MCF 10A (cell line): ENCODE measurements at regions not wholly inside any gene's neighbourhood (a gene's known extent, or its start where the extent isn't known, plus 50 kb on each side); places are given as distances from the start of the nearest gene placed in this dataset.

Source experiments
- BruUV-seq: library from RNA; stranded (reverse); fragments of 400-500 nt; replicated peaks from 2 replicates; lab custom pipeline; 2021; lab: Mats Ljungman, UMichigan
- CTCF ChIA-PET: fragments of 300-600 bp; sonication (Branson Sonifier 250); formaldehyde crosslinking; extraction: SDS; loops from one replicate; lab custom pipeline; 2021; ENCODE audit warnings: antibody characterized with exemption, inconsistent platforms; lab: Yijun Ruan, JAX
- POLR2A ChIA-PET: fragments of 300-600, 350-650 bp; sonication (Branson Sonifier 250); formaldehyde crosslinking; extraction: SDS; loops from one replicate; lab custom pipeline; 2020; ENCODE audit warnings: antibody characterized with exemption, inconsistent platforms; lab: Yijun Ruan, JAX
- DNase-seq: peaks from one replicate; pipeline ENCODE4 v3.0.0-alpha.2; 2018; ENCODE audit not compliant: unreplicated experiment
- H3K27ac Mint-ChIP-seq: one replicate; pipeline ENCODE4 v1.8.0; 2022; ENCODE audit warnings: mild to moderate bottlenecking, low read depth, mixed read lengths; ENCODE audit not compliant: unreplicated experiment
- H3K27me3 Mint-ChIP-seq: one replicate; pipeline ENCODE4 v1.8.0; 2022; ENCODE audit warnings: mixed read lengths; ENCODE audit not compliant: insufficient read depth, unreplicated experiment
- H3K36me3 Mint-ChIP-seq: one replicate; pipeline ENCODE4 v1.8.0; 2022; ENCODE audit warnings: mild to moderate bottlenecking, moderate library complexity, mixed read lengths; ENCODE audit not compliant: insufficient read depth, unreplicated experiment
- H3K4me1 Mint-ChIP-seq: one replicate; pipeline ENCODE4 v1.8.0; 2022; ENCODE audit warnings: mixed read lengths; ENCODE audit not compliant: insufficient read depth, unreplicated experiment
- H3K4me3 Mint-ChIP-seq: one replicate; pipeline ENCODE4 v1.8.0; 2022; ENCODE audit warnings: mild to moderate bottlenecking, moderate library complexity, mixed read lengths; ENCODE audit not compliant: unreplicated experiment
- H3K9me3 Mint-ChIP-seq: one replicate; pipeline ENCODE4 v1.8.0; 2022; ENCODE audit warnings: mixed read lengths; ENCODE audit not compliant: unreplicated experiment
- CTCF ChIP-seq: fragments of 200-600 bp; IDR thresholded peaks from one replicate; pipeline ENCODE4 v1.8.0; 2022; ENCODE audit warnings: antibody characterized with exemption, mild to moderate bottlenecking; ENCODE audit not compliant: unreplicated experiment
- intact Hi-C: fragments of 100-400 bp; cut with micrococcal nuclease; formaldehyde crosslinking; loops from 2 replicates; pipeline ENCODE4 v1.14.1; 2022

GRCh38 chr3:30495172-30496065, 111.0 kb upstream of the TGFBR2 start:
- intact Hi-C loops, result no loop called here
- POLR2A ChIA-PET, result interaction anchor here (0.7 to 1.8 kb wide), 5 partner anchors 8 to 153 kb away, joined by 3 to 7 read pairs (median 4); partner anchors contain the start of gene TGFBR2
- CTCF ChIA-PET, result interaction anchor here (0.7 to 1.5 kb wide), 2 partner anchors 22 to 244 kb away, joined by 3 to 4 read pairs; no protein-coding TSS in a partner anchor
- Mint-ChIP-seq H3K27me3 (no peaks in the 10 kb centered on the region), H3K4me3 (no peak overlapping the region), H3K27ac (peak overlapping the region; percentile 89), H3K36me3 (no peaks in the 10 kb centered on the region), H3K9me3 (no peaks in the 10 kb centered on the region), H3K4me1 (peaks cover 48% of the 10 kb centered on the region)
- no peak for DNase-seq
- TF ChIP-seq CTCF, result no peak
- no TSS peak for BruUV-seq

- DNase-seq, result peak; percentile 27
- ChIA-PET CTCF (interaction anchor here (1.5 kb wide), 1 partner anchor 21 kb away, joined by 3 read pairs; no protein-coding TSS in a partner anchor), POLR2A (interaction anchor here (0.7 to 1.8 kb wide), 8 partner anchors 9 to 148 kb away, joined by 3 to 7 read pairs (median 3); partner anchors contain the start of gene TGFBR2)
- H3K27me3 Mint-ChIP-seq, result no peaks in the 10 kb centered on the region
- BruUV-seq, result no TSS peak
- intact Hi-C loops, result no loop called here
- TF ChIP-seq CTCF, result no peak
- no peaks in the 10 kb centered on the region for H3K36me3 Mint-ChIP-seq
- peak overlapping the region; percentile 89 for H3K27ac Mint-ChIP-seq
- H3K9me3 Mint-ChIP-seq, result peaks cover 6% of the 10 kb centered on the region
- H3K4me3 Mint-ChIP-seq, result no peak overlapping the region
- H3K4me1 Mint-ChIP-seq, result peaks cover 54% of the 10 kb centered on the region
Measured at GRCh38 chr3:30496066-30496966, 110.1 kb upstream of the TGFBR2 start.

- TF ChIP-seq CTCF, result no peak
- Mint-ChIP-seq H3K9me3 (peaks cover 6% of the 10 kb centered on the region), H3K36me3 (no peaks in the 10 kb centered on the region), H3K27ac (no peak overlapping the region), H3K4me1 (peaks cover 64% of the 10 kb centered on the region), H3K27me3 (no peaks in the 10 kb centered on the region), H3K4me3 (no peak overlapping the region)
- intact Hi-C loops, result no loop called here
- POLR2A ChIA-PET, result interaction anchor here (0.7 kb wide), 1 partner anchor 399 kb away, joined by 3 read pairs; no protein-coding TSS in a partner anchor
- no TSS peak for BruUV-seq
- CTCF ChIA-PET, result no interaction called here
- DNase-seq, result no peak
Measured at GRCh38 chr3:30498587-30498967, 107.8 kb upstream of the TGFBR2 start.
